GM23338 (cell line): ENCODE measurements at regions not wholly inside any gene's neighbourhood (a gene's known extent, or its start where the extent isn't known, plus 50 kb on each side); places are given as distances from the start of the nearest gene placed in this dataset.

Source experiments
- ATAC-seq: fragments of 200-7000 bp; cut with Tn5 transposase; 3 replicates; pipeline ENCODE4 v1.9.1; 2020
- DNase-seq: peaks from one replicate; pipeline ENCODE4 v3.0.0-alpha.2; 2015; ENCODE audit warnings: low spot score
- H2AFZ ChIP-seq: fragments of 200-600 bp; sonication (generic); 2 replicates; pipeline ENCODE4 v1.8.0; 2016; ENCODE audit warnings: antibody characterized with exemption, mild to moderate bottlenecking, moderate library complexity
- H3F3A ChIP-seq: fragments of 200-600 bp; sonication (generic); replicated peaks from 2 replicates; pipeline ENCODE4 v1.8.0; 2017; ENCODE audit warnings: antibody characterized with exemption, mixed run types, low read depth
- H3K27ac ChIP-seq: fragments of 200-600 bp; sonication (generic); 2 replicates; pipeline ENCODE4 v1.6.1; 2016; ENCODE audit warnings: low read depth
- H3K27me3 ChIP-seq: fragments of 200-600 bp; sonication (generic); 2 replicates; pipeline ENCODE4 v1.8.0; 2016; ENCODE audit warnings: mild to moderate bottlenecking, mixed run types, moderate library complexity; ENCODE audit not compliant: insufficient read depth
- H3K36me3 ChIP-seq: fragments of 200-600 bp; sonication (generic); 2 replicates; pipeline ENCODE4 v1.8.0; 2016; ENCODE audit warnings: mild to moderate bottlenecking; ENCODE audit not compliant: insufficient read depth
- H3K4me1 ChIP-seq: fragments of 200-600 bp; sonication (generic); 2 replicates; pipeline ENCODE4 v1.8.0; 2016; ENCODE audit warnings: mild to moderate bottlenecking, moderate library complexity; ENCODE audit not compliant: insufficient read depth
- H3K4me2 ChIP-seq: fragments of 200-600 bp; sonication (generic); 2 replicates; pipeline ENCODE4 v1.7.1; 2017; ENCODE audit warnings: mixed run types
- H3K4me3 ChIP-seq: fragments of 200-600 bp; sonication (generic); 2 replicates; pipeline ENCODE4 v1.6.1; 2016; ENCODE audit warnings: mixed run types
- H3K79me2 ChIP-seq: fragments of 200-600 bp; sonication (generic); replicated peaks from 2 replicates; pipeline ENCODE4 v1.8.0; 2017; ENCODE audit warnings: mild to moderate bottlenecking; ENCODE audit not compliant: insufficient read depth
- H3K9me2 ChIP-seq: fragments of 200-600 bp; sonication (generic); 2 replicates; pipeline ENCODE4 v1.8.0; 2017; ENCODE audit not compliant: insufficient read depth
- H4K20me1 ChIP-seq: fragments of 200-600 bp; sonication (generic); replicated peaks from 2 replicates; pipeline ENCODE4 v1.8.0; 2017; ENCODE audit warnings: mild to moderate bottlenecking; ENCODE audit not compliant: insufficient read depth
- H3K27ac Mint-ChIP-seq: 2 replicates; pipeline ENCODE4 v1.8.0; 2020; ENCODE audit warnings: inconsistent platforms, mild to moderate bottlenecking, moderate library complexity, mixed read lengths
- H3K27me3 Mint-ChIP-seq: 3 replicates; pipeline ENCODE4 v1.8.0; 2022; ENCODE audit warnings: low read depth, mild to moderate bottlenecking, moderate library complexity, mixed read lengths, inconsistent platforms; ENCODE audit not compliant: insufficient read depth, poor library complexity
- H3K36me3 Mint-ChIP-seq: 3 replicates; pipeline ENCODE4 v1.8.0; 2021; ENCODE audit warnings: low read depth, mild to moderate bottlenecking, inconsistent platforms, moderate library complexity, mixed read lengths
- H3K4me1 Mint-ChIP-seq: 3 replicates; pipeline ENCODE4 v1.8.0; 2020; ENCODE audit warnings: mild to moderate bottlenecking, inconsistent platforms, mixed read lengths
- H3K4me3 Mint-ChIP-seq: 3 replicates; pipeline ENCODE4 v1.8.0; 2021; ENCODE audit warnings: moderate library complexity, mild to moderate bottlenecking, inconsistent platforms, mixed read lengths
- H3K9me3 Mint-ChIP-seq: 3 replicates; pipeline ENCODE4 v1.8.0; 2020; ENCODE audit warnings: moderate library complexity, mild to moderate bottlenecking, inconsistent platforms, mixed read lengths
- EZH2 ChIP-seq: fragments of 200-600 bp; sonication (generic); IDR thresholded peaks from one replicate; pipeline ENCODE4 v1.8.0; 2017; ENCODE audit warnings: antibody characterized with exemption, mild to moderate bottlenecking, low read depth; ENCODE audit not compliant: unreplicated experiment
- EZH2phosphoT487 ChIP-seq: fragments of 200-600 bp; sonication (generic); IDR thresholded peaks from one replicate; pipeline ENCODE4 v1.8.1; 2018; ENCODE audit warnings: antibody characterized with exemption; ENCODE audit not compliant: unreplicated experiment
- JUNB ChIP-seq: IDR thresholded peaks from one replicate; pipeline ENCODE4 v1.6.1; 2016; ENCODE audit warnings: antibody characterized with exemption; ENCODE audit not compliant: unreplicated experiment
- POLR2AphosphoS5 ChIP-seq: IDR thresholded peaks from 2 replicates; pipeline ENCODE4 v1.6.1; 2016; ENCODE audit warnings: antibody characterized with exemption, low read depth
- ZNF114 ChIP-seq: fragments of 250-450 bp; sonication (Bioruptor Pico); IDR thresholded peaks from 2 replicates; pipeline ENCODE4 v1.5.0; 2020; ENCODE audit warnings: mild to moderate bottlenecking, moderate library complexity
- TF ChIP-seq, protein P1 (sequence below): fragments of 250-450 bp; sonication (Bioruptor Pico); IDR thresholded peaks from 2 replicates; pipeline ENCODE4 v1.5.0; 2020; ENCODE audit warnings: mild to moderate bottlenecking, moderate library complexity
- TF ChIP-seq, protein P2 (sequence below), 2 experiments: fragments of 200-600 bp in 1 of 2; sonication (generic) in 1 of 2; conservative IDR thresholded peaks; 2 replicates each; pipeline versions ENCODE4 v1.5.1 to v1.6.1; 2016 to 2017; ENCODE audit warnings: antibody characterized with exemption in 2 of 2, low read depth in 2 of 2, mild to moderate bottlenecking in 2 of 2, moderate library complexity in 1 of 2
- TF ChIP-seq, protein P3 (sequence below): IDR thresholded peaks from 2 replicates; pipeline ENCODE4 v1.6.1; 2016; ENCODE audit warnings: antibody characterized with exemption
- TF ChIP-seq, protein P4 (sequence below): IDR thresholded peaks from one replicate; pipeline ENCODE4 v1.6.1; 2018; ENCODE audit warnings: antibody characterized with exemption; ENCODE audit not compliant: unreplicated experiment

DNA sequence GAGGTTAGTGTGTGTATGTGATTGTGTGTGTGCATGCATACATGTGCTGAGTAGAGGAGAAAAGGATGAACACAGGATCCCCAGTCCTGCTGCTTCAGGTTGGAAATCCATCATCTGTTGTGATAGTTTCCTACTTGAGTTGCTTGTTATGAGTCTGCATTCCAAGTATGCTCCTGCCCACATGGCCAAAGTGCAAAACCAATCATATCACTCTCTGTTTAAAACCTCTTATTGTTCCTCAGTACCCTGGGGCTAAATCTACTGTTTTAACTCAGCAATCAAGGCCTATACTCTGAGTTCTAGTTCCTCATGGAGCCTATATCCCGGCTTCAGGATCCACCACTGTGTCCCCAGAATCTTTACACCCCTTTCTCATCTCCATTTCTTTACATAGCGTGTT is 139.9 kb upstream of the TLE3 start (continued):
- TF ChIP-seq, protein P1, sequence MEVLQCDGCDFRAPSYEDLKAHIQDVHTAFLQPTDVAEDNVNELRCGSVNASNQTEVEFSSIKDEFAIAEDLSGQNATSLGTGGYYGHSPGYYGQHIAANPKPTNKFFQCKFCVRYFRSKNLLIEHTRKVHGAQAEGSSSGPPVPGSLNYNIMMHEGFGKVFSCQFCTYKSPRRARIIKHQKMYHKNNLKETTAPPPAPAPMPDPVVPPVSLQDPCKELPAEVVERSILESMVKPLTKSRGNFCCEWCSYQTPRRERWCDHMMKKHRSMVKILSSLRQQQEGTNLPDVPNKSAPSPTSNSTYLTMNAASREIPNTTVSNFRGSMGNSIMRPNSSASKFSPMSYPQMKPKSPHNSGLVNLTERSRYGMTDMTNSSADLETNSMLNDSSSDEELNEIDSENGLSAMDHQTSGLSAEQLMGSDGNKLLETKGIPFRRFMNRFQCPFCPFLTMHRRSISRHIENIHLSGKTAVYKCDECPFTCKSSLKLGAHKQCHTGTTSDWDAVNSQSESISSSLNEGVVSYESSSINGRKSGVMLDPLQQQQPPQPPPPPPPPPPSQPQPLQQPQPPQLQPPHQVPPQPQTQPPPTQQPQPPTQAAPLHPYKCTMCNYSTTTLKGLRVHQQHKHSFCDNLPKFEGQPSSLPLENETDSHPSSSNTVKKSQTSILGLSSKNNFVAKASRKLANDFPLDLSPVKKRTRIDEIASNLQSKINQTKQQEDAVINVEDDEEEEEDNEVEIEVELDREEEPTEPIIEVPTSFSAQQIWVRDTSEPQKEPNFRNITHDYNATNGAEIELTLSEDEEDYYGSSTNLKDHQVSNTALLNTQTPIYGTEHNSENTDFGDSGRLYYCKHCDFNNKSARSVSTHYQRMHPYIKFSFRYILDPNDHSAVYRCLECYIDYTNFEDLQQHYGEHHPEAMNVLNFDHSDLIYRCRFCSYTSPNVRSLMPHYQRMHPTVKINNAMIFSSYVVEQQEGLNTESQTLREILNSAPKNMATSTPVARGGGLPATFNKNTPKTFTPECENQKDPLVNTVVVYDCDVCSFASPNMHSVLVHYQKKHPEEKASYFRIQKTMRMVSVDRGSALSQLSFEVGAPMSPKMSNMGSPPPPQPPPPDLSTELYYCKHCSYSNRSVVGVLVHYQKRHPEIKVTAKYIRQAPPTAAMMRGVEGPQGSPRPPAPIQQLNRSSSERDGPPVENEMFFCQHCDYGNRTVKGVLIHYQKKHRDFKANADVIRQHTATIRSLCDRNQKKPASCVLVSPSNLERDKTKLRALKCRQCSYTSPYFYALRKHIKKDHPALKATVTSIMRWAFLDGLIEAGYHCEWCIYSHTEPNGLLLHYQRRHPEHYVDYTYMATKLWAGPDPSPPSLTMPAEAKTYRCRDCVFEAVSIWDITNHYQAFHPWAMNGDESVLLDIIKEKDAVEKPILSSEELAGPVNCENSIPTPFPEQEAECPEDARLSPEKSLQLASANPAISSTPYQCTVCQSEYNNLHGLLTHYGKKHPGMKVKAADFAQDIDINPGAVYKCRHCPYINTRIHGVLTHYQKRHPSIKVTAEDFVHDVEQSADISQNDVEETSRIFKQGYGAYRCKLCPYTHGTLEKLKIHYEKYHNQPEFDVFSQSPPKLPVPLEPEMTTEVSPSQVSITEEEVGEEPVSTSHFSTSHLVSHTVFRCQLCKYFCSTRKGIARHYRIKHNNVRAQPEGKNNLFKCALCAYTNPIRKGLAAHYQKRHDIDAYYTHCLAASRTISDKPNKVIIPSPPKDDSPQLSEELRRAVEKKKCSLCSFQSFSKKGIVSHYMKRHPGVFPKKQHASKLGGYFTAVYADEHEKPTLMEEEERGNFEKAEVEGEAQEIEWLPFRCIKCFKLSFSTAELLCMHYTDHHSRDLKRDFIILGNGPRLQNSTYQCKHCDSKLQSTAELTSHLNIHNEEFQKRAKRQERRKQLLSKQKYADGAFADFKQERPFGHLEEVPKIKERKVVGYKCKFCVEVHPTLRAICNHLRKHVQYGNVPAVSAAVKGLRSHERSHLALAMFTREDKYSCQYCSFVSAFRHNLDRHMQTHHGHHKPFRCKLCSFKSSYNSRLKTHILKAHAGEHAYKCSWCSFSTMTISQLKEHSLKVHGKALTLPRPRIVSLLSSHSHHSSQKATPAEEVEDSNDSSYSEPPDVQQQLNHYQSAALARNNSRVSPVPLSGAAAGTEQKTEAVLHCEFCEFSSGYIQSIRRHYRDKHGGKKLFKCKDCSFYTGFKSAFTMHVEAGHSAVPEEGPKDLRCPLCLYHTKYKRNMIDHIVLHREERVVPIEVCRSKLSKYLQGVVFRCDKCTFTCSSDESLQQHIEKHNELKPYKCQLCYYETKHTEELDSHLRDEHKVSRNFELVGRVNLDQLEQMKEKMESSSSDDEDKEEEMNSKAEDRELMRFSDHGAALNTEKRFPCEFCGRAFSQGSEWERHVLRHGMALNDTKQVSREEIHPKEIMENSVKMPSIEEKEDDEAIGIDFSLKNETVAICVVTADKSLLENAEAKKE (CRISPR knock-in tag), result no peak

DNA sequence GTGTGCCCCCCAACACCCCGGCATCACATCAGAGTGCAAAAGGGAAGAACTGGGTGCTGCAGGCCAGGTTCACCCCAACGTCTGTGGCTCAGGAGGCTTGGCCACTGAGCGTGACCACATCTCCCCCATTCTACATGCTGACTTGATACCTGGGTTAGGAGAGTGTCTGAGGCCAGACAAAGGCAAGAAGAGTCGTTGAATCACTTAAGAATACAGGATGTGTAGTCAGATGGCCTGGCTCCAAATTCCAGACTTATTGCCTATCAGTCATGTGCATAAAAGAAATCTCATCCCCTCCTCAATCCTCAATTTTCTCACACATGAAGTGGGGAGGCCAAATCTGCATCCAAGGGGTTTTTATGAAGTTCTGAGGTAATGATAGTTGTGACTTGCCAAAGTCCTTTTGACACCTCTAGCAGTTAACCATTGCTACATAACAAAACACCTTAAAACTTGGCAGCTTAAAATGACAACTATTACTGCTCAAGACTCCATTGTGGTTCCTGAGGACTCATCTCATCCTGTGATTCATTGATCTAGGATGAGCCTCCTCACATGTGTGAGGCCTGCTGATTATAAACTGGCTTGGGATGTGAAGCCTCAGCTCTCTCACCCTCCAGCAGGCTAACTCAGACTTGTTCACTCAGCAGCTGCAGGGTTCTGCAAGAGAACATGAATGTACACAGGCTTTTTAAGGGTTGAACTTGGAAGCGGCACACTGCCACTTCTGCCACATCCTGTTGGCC is 138.8 kb upstream of the TLE3 start:
- TF ChIP-seq JUNB, result no peak
- TF ChIP-seq, protein P2, sequence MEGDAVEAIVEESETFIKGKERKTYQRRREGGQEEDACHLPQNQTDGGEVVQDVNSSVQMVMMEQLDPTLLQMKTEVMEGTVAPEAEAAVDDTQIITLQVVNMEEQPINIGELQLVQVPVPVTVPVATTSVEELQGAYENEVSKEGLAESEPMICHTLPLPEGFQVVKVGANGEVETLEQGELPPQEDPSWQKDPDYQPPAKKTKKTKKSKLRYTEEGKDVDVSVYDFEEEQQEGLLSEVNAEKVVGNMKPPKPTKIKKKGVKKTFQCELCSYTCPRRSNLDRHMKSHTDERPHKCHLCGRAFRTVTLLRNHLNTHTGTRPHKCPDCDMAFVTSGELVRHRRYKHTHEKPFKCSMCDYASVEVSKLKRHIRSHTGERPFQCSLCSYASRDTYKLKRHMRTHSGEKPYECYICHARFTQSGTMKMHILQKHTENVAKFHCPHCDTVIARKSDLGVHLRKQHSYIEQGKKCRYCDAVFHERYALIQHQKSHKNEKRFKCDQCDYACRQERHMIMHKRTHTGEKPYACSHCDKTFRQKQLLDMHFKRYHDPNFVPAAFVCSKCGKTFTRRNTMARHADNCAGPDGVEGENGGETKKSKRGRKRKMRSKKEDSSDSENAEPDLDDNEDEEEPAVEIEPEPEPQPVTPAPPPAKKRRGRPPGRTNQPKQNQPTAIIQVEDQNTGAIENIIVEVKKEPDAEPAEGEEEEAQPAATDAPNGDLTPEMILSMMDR (conservative IDR thresholded peaks at IDR 0.05; ENCODE audit: low read depth in 2 of 2), result no peak
- no peak for TF ChIP-seq EZH2
- TF ChIP-seq POLR2AphosphoS5, result no peak
- no peak for TF ChIP-seq EZH2phosphoT487
- TF ChIP-seq ZNF114 (CRISPR knock-in tag), result no peak
- TF ChIP-seq, protein P3, sequence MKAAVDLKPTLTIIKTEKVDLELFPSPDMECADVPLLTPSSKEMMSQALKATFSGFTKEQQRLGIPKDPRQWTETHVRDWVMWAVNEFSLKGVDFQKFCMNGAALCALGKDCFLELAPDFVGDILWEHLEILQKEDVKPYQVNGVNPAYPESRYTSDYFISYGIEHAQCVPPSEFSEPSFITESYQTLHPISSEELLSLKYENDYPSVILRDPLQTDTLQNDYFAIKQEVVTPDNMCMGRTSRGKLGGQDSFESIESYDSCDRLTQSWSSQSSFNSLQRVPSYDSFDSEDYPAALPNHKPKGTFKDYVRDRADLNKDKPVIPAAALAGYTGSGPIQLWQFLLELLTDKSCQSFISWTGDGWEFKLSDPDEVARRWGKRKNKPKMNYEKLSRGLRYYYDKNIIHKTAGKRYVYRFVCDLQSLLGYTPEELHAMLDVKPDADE, result no peak
- TF ChIP-seq, protein P4, sequence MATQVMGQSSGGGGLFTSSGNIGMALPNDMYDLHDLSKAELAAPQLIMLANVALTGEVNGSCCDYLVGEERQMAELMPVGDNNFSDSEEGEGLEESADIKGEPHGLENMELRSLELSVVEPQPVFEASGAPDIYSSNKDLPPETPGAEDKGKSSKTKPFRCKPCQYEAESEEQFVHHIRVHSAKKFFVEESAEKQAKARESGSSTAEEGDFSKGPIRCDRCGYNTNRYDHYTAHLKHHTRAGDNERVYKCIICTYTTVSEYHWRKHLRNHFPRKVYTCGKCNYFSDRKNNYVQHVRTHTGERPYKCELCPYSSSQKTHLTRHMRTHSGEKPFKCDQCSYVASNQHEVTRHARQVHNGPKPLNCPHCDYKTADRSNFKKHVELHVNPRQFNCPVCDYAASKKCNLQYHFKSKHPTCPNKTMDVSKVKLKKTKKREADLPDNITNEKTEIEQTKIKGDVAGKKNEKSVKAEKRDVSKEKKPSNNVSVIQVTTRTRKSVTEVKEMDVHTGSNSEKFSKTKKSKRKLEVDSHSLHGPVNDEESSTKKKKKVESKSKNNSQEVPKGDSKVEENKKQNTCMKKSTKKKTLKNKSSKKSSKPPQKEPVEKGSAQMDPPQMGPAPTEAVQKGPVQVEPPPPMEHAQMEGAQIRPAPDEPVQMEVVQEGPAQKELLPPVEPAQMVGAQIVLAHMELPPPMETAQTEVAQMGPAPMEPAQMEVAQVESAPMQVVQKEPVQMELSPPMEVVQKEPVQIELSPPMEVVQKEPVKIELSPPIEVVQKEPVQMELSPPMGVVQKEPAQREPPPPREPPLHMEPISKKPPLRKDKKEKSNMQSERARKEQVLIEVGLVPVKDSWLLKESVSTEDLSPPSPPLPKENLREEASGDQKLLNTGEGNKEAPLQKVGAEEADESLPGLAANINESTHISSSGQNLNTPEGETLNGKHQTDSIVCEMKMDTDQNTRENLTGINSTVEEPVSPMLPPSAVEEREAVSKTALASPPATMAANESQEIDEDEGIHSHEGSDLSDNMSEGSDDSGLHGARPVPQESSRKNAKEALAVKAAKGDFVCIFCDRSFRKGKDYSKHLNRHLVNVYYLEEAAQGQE, result no peak
- Mint-ChIP-seq H3K9me3 (peaks cover 16% of the 10 kb centered on the region), H3K27me3 (no peaks in the 10 kb centered on the region), H3K27ac (no peak overlapping the region), H3K4me1 (no peaks in the 10 kb centered on the region), H3K36me3 (peaks cover 14% of the 10 kb centered on the region; the same call in 2 of the 3 replicates), H3K4me3 (no peak overlapping the region)
- Histone ChIP-seq H3K4me1 (no peaks in the 10 kb centered on the region), H3K36me3 (peaks cover 5% of the 10 kb centered on the region; the same call in 1 of the 2 replicates), H3K4me3 (no peak overlapping the region), H3F3A (no peaks in the 10 kb centered on the region), H3K4me2 (no peak overlapping the region), H2AFZ (no peak overlapping the region), H3K27ac (no peak overlapping the region), H3K79me2 (no peaks in the 10 kb centered on the region), H3K27me3 (no peaks in the 10 kb centered on the region), H4K20me1 (no peaks in the 10 kb centered on the region), H3K9me2 (0 out of 2 replicates have a peak, but pooled peaks cover 3% of the 10 kb centered on the region)
- DNase-seq (no peak), ATAC-seq (no peak)
